ENCODE measurements at regions not wholly inside any gene's neighbourhood (a gene's known extent, or its start where the extent isn't known, plus 50 kb on each side); places are given as distances from the start of the nearest gene placed in this dataset.

DNA sequence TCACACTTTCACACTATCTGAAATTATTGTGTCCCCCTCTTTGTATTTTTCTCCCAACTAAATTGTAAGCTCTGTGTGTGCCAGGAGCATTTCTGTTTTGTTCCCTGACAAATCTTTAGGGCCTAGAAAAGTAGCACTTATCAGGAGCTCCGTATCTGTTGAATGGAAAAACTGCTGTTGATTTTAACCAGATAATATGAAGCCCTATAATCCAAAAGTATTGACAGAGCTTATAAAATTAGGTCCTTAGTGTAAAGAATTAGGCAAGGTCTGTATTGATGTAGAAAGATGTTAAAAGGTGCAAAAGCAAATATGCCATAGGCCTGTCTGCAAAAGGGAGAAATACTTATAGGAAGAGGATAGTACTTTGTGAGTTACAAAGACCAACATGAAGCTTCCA lies 109.4 kb upstream of the ISL1 start:
- DNase-seq (ENCODE audit: low read depth in 2 of 2), result no peak

DNA sequence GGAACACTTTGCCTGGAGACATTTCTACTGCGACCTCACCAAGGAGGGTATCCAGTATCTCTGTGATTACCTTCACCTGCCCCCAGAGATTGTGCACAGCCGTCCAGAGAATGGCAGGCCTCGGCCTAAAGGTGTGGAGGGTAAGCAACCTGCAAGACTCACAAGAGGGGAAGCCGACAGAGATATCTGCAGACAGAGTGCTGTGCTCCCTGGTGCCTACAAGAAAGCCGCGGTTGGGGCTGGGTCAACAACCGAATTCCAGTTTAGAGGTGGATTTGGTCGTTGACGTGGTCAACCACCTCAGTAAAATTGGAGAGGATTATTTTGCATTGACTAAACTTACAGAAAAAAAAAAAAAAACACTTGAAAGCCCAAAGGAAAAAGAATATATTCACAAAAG lies 107.8 kb upstream of the ISL1 start:
- no peak for DNase-seq (ENCODE audit: low read depth in 2 of 2)

DNA sequence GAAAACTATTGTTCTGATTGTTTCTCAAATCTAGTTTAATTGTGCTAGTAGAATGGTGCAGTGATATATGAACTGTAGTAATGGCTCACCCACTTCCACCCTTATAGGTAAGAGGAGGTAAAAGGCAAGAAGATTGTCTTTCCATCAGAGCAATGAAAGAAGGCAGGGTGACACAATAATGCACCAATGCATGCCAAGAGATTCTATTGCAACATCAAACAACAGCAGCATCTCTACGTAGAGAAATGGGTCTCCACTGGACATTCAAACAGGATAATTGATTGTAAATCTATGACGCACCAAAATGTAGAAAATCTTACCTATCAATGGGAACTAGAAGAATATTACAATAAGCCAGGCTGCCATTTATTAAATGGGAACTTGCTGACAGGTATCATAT lies 107.0 kb upstream of the ISL1 start:
- no peak for DNase-seq (ENCODE audit: low read depth in 2 of 2)

DNA sequence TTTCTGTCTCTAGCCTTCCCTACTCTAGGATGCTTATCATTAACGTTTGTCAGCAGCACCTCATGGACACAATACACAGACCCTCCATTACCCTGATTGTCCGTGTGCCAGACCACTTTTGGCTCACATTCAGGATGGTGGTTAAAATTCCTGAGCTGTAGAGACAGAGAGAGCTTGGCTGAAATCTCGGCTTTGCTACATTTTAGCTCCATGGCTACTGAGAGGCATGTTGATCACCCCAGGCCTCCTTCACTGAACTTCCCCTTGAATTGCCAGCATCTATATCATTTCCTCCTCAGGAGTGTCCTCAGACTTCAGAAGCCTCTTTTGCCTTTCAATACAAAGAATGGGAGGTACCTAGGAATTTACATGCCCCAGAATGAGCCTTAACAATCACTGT lies 104.7 kb upstream of the ISL1 start:
- no peak for DNase-seq (ENCODE audit: low read depth in 2 of 2)

DNA sequence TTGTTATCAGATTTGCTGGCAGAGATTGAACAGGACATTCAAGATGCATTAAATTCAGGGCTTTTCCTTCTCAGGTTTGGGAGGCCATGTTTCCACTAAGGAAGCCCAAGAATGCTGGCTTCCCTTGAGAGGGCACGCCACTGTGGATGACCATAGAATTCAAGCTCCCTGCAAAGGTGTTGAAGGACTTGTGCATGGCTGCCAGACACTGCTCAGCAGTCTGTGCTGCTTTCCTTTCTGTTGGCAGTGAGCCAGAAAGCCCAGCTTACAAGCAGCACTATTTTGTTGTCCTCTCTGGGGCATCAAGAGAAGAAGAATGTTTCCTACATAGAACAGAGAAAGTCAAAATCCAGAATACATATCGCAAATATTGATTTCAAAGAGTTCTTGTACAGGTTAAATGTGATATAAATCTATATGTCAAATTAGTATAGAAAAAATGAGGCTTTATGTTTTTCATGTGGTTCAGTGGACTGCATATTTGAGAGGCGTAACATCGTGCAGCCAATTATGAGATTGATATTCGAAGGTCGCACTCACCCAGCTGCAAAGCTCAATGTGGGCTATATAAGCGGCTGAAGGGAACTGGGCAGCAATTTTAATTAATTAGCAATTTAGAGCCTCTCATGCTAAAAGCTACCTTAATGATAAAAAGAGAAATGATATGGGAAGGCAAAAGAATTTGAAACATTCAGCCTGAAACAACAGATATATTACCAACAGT lies 103.1 kb upstream of the ISL1 start:
- DNase-seq (ENCODE audit: low read depth in 2 of 2), result no peak

DNA sequence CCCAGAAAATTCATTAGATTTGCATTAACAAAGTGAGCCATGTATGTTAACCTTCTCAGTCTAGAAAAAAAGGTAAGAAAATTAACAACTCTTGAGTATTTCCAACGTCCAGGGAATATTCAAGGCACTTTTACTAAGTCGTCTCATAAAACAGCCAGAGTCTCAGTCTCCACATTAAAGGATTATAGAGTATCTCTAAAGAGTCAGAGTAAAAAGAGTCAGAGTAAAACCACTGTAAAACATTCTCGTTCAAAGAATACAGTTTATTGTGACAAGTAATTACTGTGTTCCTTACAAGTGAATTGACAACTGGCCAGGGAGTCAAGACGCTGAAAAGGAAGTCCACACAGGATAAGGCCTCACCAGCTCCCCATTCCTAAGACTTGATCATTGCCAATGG lies 97.2 kb upstream of the ISL1 start:
- no peak for DNase-seq (ENCODE audit: low read depth in 2 of 2)

DNA sequence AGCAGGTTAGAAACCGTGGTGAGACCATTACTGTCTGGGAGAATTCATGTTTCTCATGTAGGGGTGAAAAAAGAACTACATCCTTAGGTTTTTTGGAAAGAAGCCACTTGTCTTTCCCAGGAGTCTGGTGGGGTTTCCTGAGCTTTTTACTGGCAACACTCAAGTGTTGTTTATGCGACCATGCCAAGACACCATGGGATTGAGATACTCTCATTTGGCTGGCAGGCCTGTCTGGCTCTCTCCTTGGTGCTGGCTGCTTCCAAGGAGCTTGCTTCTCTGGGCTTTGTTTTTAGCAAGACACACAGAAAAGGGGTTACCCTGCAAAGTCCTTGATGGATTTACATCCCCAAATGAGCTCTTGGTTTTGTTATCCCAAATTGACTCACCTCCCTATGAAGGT lies 80.9 kb upstream of the ISL1 start:
- DNase-seq (ENCODE audit: low read depth in 2 of 2), result no peak

DNA sequence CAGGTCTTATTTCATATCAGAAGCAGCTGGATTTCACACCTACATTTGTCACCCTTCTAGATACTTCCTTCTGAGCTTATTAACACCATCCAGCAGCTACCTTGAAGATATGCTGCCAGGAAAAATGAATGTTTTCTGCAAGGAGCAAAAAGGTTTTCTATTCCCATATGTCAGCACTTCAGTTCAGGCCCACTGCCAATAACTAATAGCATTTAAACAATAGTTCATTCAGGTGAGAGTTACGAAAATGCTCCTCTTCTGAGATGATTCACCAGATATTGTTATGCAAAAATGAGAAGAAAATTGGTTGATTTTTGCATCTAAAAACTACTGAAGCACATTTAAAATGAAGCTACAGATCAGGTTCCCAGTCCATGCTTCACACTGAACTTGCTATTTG lies 56.4 kb upstream of the ISL1 start:
- DNase-seq (ENCODE audit: low read depth in 2 of 2), result no peak
